ENCODE measurements at regions not wholly inside any gene's neighbourhood (a gene's known extent, or its start where the extent isn't known, plus 50 kb on each side); places are given as distances from the start of the nearest gene placed in this dataset.

DNA sequence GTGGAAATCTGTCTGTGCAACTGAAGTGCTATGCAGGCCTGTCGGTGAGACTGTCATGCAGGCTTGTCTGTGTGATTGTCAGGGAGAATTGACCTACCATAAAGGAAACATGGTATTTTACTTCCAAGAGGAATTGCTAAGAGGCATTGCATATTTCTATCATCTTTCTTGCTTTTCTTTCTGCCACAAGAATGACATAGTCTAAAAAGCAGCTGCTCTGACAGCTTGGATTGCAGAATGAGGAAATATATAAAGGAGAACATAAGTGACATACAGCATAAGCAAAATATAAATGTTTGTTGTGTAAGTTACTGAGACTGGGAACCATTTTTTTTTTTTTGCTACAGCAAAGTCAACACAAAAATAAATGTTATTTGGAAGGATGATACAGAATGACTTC lies 105.1 kb downstream of the MANEA start:
- no peak overlapping the region for H3K27ac ChIP-seq
- intact Hi-C loops (cut with DNase I; ENCODE audit: low total_unique reads): no loop called here
- no peaks in the 10 kb centered on the region for H3K4me1 ChIP-seq
- H3K4me3 ChIP-seq: no peak overlapping the region
- H3K36me3 ChIP-seq: no peaks in the 10 kb centered on the region
- no peak for DNase-seq (ENCODE audit: low spot score in 2 of 2)
- H3K27me3 ChIP-seq: no peaks in the 10 kb centered on the region
- TF ChIP-seq POLR2A (IDR thresholded peaks at IDR 0.05) (no peak), POLR2AphosphoS5 (IDR thresholded peaks at IDR 0.05) (no peak)
- TF ChIP-seq, protein P1, sequence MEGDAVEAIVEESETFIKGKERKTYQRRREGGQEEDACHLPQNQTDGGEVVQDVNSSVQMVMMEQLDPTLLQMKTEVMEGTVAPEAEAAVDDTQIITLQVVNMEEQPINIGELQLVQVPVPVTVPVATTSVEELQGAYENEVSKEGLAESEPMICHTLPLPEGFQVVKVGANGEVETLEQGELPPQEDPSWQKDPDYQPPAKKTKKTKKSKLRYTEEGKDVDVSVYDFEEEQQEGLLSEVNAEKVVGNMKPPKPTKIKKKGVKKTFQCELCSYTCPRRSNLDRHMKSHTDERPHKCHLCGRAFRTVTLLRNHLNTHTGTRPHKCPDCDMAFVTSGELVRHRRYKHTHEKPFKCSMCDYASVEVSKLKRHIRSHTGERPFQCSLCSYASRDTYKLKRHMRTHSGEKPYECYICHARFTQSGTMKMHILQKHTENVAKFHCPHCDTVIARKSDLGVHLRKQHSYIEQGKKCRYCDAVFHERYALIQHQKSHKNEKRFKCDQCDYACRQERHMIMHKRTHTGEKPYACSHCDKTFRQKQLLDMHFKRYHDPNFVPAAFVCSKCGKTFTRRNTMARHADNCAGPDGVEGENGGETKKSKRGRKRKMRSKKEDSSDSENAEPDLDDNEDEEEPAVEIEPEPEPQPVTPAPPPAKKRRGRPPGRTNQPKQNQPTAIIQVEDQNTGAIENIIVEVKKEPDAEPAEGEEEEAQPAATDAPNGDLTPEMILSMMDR (IDR thresholded peaks at IDR 0.05): no peak
- H3K9me3 ChIP-seq: no peaks in the 10 kb centered on the region

GRCh38 chr6:95685822-95686221 lies 108.5 kb downstream of the MANEA start:
- H3K27me3 ChIP-seq: no peaks in the 10 kb centered on the region
- H3K4me1 ChIP-seq: no peaks in the 10 kb centered on the region
- intact Hi-C loops (cut with DNase I; ENCODE audit: low total_unique reads): no loop called here
- no peaks in the 10 kb centered on the region for H3K36me3 ChIP-seq
- H3K4me3 ChIP-seq: no peak overlapping the region
- DNase-seq (ENCODE audit: low spot score in 2 of 2): no peak
- TF ChIP-seq POLR2AphosphoS5 (IDR thresholded peaks at IDR 0.05) (no peak), POLR2A (IDR thresholded peaks at IDR 0.05) (no peak)
- TF ChIP-seq, protein P1 (IDR thresholded peaks at IDR 0.05): no peak
- no peak overlapping the region for H3K27ac ChIP-seq
- H3K9me3 ChIP-seq: no peaks in the 10 kb centered on the region

GRCh38 chr6:95686272-95686671 lies 108.9 kb downstream of the MANEA start:
- no peaks in the 10 kb centered on the region for H3K27me3 ChIP-seq
- TF ChIP-seq, protein P1 (IDR thresholded peaks at IDR 0.05): no peak
- no peak for TF ChIP-seq POLR2AphosphoS5 (IDR thresholded peaks at IDR 0.05)
- no peak for TF ChIP-seq POLR2A (IDR thresholded peaks at IDR 0.05)
- no peak for DNase-seq (ENCODE audit: low spot score in 2 of 2)
- intact Hi-C loops (cut with DNase I; ENCODE audit: low total_unique reads): no loop called here
- H3K4me3 ChIP-seq: no peak overlapping the region
- H3K27ac ChIP-seq: no peak overlapping the region
- no peaks in the 10 kb centered on the region for H3K36me3 ChIP-seq
- no peaks in the 10 kb centered on the region for H3K4me1 ChIP-seq
- no peaks in the 10 kb centered on the region for H3K9me3 ChIP-seq

DNA sequence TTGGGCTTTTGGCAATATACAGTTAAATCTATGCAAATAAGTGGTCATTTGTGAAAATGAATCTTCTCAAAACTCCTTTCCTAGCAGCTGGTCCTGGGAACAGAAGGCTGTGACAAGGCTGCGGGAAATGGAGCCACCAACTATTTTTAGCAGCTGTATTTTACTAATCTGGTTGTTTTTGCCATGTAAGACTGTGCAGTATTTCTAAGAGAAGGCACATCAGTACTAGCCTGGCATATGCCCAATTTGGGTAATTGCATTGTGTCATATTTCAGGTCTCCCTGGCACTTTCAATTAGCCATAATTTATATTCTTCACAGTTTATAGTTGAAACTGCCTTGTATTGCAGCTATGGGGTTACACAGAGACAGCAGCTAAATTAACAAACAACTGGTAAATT lies 109.6 kb downstream of the MANEA start:
- H3K27ac ChIP-seq: no peak overlapping the region
- no peaks in the 10 kb centered on the region for H3K9me3 ChIP-seq
- intact Hi-C loops (cut with DNase I; ENCODE audit: low total_unique reads): no loop called here
- DNase-seq (ENCODE audit: low spot score in 2 of 2): no peak
- H3K27me3 ChIP-seq: no peaks in the 10 kb centered on the region
- H3K4me1 ChIP-seq: no peaks in the 10 kb centered on the region
- TF ChIP-seq POLR2A (IDR thresholded peaks at IDR 0.05): no peak
- no peaks in the 10 kb centered on the region for H3K36me3 ChIP-seq
- no peak overlapping the region for H3K4me3 ChIP-seq

- Histone ChIP-seq H3K36me3 (no peaks in the 10 kb centered on the region), H3K9me3 (no peaks in the 10 kb centered on the region), H3K27ac (no peak overlapping the region), H3K4me1 (no peaks in the 10 kb centered on the region), H3K4me3 (no peak overlapping the region), H3K27me3 (no peaks in the 10 kb centered on the region)
- DNase-seq (ENCODE audit: low spot score in 2 of 2): no peak
- intact Hi-C loops (cut with DNase I; ENCODE audit: low total_unique reads): loop anchor here (2.0 kb wide), 1 partner anchor 57 kb away; no protein-coding TSS in a partner anchor
- TF ChIP-seq POLR2A (IDR thresholded peaks at IDR 0.05) (no peak), POLR2AphosphoS5 (IDR thresholded peaks at IDR 0.05) (no peak)
- TF ChIP-seq, protein P1 (IDR thresholded peaks at IDR 0.05): no peak
Measured at GRCh38 chr6:95687839-95688238, 110.5 kb downstream of the MANEA start.

DNA sequence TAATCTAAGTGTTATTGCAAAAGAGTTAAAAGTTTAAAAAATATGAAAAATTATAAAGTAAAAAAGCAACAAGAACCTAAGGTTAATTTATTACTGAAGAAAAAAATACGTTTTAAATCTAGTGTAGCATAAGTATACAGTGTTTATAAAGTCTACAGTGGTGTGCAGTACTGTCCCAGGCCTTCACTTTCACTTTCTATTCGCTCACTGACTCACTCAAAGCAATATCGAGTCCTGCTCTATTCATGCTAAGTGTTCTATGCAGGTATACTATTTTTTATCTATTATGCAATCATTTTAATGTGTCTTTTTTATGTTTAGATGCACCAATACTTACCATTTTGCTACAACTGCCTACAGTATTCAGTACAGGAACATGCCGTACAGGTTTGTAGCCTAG lies 113.0 kb downstream of the MANEA start:
- Histone ChIP-seq H3K27ac (no peak overlapping the region), H3K9me3 (no peaks in the 10 kb centered on the region), H3K27me3 (no peaks in the 10 kb centered on the region), H3K36me3 (no peaks in the 10 kb centered on the region), H3K4me3 (no peak overlapping the region), H3K4me1 (no peaks in the 10 kb centered on the region)
- DNase-seq (ENCODE audit: low spot score in 2 of 2): no peak
- TF ChIP-seq, protein P1 (IDR thresholded peaks at IDR 0.05): no peak
- TF ChIP-seq POLR2AphosphoS5 (IDR thresholded peaks at IDR 0.05) (no peak), POLR2A (IDR thresholded peaks at IDR 0.05) (no peak)
- intact Hi-C loops (cut with DNase I; ENCODE audit: low total_unique reads): no loop called here
